HG03460 (cell line): ENCODE measurements at regions not wholly inside any gene's neighbourhood (a gene's known extent, or its start where the extent isn't known, plus 50 kb on each side); places are given as distances from the start of the nearest gene placed in this dataset.

Source experiments
- ATAC-seq: cut with Tn5 transposase; IDR thresholded peaks from one replicate; pipeline ENCODE4 v1.9.1; 2021; ENCODE audit not compliant: unreplicated experiment

DNA sequence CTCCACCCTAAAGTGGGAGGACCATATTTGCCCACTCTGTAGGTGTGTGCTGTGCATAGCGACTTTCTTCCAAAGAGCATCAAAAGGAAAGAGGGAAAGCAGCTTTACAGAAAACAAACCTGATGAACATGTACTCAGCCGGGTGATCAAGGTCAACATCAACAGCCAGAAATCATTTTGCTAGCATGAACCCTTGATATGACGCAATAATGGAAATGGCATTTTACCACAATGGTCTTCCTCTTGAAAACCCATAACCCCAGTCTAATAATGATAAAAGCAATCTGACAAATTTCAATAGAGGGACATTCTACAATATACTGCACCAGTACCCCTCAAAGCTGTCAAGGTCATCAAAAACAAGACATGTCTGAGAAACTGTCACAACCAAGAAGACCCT, 350.2 kb downstream of the FBXO15 start:
- no peak for ATAC-seq

DNA sequence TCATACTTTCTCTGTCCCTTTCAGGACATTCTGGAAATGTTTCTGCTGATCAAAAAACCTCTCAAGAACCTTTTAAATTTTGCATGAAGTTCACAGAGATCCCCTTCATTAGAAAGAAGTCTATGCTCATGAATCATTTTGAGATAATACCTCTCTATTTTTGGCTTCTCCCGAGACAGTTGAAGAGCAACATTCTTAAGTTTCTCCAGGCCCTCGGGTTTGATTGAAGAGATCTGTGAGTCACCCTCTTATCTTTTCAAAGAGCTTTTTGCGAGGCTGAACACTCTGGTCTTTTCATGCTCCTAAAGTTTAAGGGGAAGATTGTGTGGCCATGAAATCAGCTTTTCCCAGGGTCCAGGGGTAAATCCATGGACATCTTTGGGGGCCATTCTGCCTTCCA, 354.2 kb downstream of the FBXO15 start:
- ATAC-seq, result no peak

DNA sequence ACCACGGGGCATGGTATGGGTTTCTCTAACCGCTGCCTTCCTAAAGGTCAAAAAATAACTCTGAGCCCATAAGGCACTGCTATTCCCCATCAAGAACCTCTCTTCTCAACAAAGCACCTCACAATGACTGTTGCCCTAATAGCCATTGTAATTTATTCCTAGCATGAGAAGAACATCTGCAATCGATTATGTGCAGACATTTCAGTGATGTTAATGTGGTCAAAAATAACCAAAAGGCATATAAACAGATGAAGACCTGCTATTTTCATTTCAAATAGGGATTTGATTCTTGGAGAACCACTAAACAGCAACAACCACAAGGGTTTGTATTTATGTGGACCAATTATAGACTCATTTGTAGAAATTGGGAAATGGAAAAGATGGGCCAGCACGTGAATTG, 356.6 kb downstream of the FBXO15 start:
- ATAC-seq, result no peak

DNA sequence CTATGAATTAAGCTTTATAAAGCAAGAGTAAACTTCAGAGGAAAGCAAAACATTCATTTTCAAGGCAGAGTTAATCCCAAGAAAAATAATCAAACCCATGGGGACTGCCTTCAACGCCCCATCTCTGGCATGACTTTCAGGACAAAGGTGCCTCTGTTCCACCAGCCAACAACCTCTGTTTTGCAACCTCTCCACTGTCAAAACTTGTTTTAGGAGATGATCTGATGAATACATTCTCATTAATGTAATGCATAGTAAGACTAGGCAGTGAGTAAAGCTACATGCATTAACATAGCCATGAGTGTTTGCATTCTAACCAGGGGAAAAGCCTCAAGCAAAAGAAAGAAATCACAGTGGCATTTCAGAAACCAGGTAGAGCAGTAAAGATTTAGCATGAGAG, 357.0 kb downstream of the FBXO15 start:
- ATAC-seq, result no peak

DNA sequence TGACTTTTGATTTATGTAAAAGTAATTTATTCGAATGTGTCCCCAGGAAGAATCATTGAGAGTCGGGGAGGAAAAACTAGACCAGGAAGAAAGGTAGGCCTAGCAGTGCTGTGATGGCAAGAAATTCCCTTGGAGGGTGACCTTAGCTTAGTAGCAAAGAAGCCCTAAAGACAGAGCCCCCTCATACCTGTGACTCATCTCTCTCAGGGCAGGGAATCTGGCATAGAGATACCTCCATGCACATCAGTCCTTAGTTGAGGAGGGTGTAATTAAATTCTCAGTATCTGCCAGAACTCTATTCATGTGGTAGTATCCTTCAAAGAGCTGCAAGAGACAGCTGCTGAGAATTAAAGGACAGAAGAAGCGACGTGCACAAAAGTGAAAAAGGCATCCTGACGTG, 360.3 kb downstream of the FBXO15 start:
- no peak for ATAC-seq

DNA sequence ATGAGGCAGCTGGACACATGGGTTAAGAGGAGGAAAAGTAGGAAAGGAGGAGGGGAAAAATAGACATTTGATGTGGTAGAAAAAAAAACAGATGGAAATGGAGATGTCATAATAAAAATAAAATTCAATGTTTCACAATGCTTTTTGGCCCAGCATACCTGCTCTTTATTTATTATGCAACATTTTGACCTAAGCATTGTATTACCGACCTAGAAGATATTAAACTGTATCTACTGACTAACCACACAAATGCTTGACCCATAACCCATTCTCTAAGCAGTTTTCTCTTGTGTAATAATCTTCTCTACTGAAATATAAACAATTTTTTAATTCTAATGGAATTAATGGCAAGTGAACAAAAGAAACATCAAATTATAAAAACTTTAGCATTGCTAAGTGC, 362.3 kb downstream of the FBXO15 start:
- ATAC-seq, result no peak

DNA sequence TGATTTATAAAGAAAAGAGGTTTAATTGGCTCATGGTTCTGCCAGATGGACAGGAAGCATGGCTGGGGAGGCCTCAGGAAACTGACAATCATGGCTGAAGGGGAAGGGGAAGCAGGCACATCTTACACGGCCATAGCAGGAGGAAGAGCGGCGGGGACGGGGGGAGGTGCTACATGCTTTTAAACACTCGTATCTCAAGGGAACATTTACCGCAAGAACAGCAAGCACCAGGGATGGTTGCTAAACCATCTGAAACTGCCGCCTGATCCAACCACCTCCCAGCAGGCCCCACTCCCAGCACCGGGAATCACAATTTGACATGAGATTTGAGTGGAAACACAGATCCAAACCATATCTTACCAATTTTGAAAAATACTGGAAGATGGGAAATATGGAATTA, 362.8 kb downstream of the FBXO15 start:
- no peak for ATAC-seq

DNA sequence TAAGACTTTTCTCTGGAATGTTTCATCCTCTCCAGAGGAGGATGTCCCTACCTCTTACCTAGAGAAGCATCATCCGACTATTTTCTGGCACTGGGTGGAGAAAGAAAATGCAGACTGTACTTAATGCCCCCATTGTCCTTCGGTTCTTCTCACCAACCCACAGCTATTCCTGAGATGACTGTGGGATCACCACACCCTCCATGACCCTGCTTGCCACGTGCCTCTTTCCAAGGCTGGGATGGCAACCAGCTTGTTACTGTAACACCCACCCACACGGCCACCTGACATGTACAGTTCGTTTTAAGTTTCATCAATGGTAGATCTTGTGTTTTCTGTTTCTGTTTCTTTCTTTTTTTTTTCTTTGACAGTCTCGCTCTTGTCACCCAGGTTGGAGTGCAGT, 365.2 kb downstream of the FBXO15 start:
- ATAC-seq, result no peak

DNA sequence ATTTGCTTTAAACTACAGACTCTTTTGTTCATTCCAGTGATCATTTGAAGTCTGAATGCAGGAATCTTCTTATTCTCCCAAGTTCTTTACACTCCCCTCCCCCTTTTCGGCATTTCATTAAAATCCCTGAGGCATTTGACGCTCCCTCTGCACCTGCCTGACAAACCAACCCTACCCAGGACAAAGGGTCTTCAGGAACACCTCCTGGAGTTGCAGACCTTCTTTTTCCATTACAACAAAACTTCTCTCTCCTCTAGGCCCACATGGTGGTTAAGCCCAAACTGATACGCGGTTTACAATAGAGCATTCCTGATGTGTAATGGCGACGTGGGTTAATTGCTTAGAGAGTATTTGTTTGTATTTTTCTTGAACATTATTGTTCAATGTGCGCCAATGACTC, 367.4 kb downstream of the FBXO15 start:
- ATAC-seq, result no peak

DNA sequence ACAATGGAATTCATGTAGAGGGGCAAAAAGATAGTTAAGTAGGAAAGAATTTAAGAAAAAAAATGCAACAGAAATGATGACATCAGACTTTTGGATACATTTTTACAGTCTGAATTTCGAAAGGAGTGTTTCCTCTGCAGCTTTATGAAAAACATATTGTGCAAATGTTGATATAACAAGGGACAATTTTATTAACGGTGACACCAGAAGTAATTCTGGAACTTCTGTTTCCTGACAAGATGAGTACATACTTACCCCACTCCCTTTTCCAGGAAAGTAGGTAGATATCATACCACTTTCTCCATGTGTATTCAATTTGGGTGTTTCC, 369.6 kb downstream of the FBXO15 start:
- no peak for ATAC-seq

DNA sequence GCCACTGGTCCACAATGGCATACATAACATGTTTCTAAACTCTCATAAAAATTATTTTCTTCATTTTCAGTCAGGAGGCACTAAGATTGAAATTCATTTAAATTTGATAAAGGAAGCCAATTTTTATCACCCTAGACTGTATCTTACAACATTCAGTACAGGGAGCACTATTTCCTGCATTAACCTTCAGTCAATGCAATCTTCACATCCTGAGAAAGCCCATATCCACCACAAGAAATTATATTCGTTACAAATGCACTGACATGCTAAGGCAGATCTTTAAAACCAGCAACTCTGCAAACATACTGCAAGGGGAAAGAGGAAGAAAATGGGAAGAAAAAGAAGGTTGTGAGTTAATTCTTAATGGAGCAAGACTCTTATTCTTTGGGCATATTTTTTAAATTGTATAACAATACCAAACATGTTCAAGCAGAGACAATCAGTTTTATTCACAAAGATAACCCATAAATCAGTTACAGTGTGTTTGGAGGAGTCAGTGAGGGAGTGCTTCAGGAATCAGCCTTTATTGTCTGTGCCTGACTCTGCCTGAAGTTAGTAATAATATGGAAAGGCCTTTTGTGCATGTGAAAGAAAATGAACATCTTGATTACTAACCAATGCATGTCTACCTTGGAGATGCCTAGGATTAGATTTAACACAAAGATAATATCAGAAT, 370.1 kb downstream of the FBXO15 start:
- ATAC-seq, result no peak

DNA sequence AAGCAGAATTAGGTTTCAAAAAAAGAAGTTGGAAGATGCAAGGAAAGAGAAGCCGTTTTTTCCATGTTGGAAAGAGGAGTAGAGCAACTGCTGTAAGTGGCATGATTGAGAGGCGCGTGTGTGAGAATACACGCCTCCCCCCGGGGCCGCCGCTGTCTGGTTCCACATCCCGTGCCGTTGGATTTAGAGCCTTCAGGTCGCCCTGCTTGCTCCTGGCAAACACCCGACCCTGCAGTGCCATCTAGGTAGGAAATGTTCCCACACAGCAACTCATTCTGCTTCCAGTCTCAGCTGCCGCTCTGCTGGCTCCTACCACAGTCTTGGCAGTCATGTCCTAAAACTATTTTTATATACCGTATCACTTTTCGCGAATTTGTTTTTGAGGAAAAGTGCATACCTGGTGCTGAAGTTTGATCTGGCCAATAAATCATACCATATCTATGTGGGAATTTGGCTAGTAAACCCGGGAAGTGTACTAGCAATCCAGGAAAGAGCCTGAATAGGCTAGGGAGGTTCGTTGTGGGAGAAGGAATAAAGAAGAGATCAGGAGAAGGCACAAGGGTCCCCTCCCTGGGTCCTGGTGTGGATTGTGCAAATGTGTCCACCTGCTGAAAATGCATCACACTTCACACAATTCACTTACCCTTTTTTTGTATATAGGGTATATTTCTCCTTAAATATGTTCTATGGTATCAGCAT, 372.7 kb downstream of the FBXO15 start:
- no peak for ATAC-seq

DNA sequence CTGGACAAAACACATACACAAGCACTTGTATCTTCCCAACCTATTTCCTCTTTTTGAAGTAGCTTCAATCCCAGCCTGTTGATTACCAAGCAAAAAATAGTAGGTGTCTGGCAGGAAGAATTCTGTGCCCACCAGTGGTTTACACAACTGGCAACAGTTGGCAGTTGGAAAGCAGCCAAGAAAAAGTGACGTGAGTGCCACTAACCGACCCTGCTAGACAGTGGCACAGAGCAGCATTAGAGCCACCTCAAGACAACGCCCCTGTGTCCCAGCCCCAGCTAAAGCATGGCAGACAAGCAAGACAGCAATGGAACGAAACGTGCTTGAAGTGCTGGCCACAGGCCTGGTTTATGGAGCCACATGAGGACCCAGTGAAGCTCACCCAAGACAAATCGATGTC, 379.6 kb downstream of the FBXO15 start:
- no peak for ATAC-seq

DNA sequence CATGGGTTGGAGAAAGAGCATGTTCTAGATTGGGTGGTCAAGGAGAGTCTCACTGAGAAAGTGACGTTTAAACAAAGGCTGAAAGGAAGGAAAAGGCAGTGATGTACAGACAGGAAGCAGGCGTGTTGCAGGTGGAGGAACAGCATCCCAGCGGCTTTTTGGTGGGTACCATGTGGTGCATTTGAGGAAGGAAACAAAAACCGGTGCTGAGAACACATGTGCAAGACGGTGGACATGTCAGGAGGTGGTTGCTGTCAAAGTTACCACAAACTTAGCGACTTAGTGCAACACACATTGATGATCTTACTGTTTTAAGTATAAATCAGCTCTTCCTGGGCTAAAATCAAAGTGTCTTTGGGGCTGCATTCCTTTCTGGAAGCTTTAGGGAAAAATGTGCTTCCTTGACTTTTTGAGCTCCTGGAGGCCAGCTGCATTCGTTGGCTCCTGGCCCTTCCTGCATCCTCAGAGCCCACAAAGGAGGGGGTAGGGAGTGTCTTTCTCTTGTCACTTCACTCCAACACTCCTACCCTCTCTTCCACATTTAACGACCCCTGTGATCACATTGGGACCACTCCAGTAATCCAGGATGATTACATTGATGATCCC, 380.6 kb downstream of the FBXO15 start:
- no peak for ATAC-seq

DNA sequence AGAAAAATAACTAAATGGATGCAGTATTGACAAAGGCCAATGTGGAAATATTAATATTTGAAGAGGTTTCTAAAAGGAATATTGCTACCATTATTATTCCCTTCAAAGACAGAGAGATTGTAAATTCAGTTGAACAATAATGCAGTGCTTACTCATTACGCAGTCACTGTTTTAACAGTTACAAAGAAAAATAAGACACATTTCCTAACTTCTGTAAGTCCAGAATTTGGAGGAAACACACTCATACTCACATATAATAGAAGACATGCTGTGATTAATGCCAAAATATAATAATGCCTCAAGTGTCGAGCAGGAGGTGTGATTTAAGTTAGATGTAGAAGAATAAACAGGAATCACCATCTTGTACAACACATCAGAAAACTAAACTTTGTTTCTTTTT, 389.2 kb downstream of the FBXO15 start:
- ATAC-seq, result no peak

DNA sequence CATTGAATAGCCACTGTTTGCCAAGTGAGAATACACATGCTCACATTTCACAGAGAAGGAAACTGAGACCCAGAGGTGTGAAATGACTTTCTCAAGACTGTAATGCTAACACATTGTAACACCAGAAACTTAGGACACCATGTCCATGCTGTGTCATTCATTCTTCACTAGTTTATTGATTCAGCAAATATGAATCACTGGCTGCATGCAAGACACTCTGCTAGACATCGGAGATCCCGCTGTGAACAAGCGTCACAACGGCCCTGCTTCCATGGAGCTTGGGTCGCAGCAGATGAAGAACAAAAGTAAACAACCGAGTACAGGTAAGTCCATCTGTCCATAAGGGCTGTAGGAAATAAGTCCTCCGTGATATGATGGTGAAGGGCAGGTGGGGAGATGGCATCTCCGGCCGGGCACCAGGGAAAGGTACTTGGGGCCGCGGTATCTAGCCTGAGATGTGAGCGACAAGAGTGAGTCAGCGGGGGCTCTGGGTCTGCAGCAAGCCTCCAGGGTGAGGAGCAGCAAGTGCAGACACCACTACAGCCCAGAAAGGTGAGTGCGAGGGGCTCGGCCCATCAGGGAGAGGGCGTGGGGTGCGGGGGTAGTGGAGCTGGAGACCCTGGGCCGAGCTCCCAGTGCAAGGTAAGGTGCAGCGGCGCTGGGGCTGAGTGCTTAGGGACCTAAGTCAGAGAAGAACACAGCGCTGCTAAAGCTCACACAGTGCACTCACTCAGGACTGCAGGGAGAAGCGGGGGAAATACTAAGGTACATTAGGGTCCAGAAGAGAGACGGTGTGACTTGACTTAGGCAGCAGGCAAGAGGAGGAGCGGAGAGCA, 391.2 kb downstream of the FBXO15 start:
- ATAC-seq, result no peak

DNA sequence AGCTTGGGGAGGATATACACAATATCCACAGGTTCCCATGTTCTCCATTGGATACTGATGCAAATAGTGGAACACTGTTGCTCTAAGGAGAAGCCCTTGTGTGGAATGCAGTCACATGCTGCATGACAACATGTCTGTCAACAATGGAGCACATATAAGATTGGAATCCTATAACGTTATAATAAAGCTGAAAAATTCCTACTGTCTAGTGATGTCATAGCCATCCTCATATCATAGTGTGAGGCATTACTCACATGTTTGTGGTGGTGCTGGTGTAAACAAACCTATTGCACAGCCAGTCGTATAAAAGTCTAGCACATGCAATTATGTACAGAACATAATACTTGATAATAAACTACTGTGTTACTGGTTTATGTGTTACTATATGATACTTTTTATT, 394.7 kb downstream of the FBXO15 start:
- no peak for ATAC-seq

DNA sequence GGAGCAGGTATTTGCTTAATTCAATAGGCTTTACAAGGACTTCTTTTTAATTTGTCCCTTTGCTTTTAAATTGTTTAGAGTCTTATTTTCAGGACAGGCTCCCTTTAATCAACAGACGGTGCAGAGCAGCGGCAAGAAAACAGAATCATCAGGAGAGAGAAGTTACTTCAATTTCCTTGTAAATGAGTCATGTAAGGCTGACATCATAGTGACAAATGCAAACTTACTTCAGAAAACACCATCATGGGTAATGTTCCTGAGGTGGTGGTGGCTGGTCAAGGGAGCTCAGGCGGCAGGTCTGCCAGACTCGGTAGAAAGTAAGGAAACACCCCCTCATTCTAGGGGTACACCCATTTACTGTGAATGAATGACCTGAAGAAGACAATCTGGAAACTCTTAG, 395.1 kb downstream of the FBXO15 start:
- no peak for ATAC-seq

DNA sequence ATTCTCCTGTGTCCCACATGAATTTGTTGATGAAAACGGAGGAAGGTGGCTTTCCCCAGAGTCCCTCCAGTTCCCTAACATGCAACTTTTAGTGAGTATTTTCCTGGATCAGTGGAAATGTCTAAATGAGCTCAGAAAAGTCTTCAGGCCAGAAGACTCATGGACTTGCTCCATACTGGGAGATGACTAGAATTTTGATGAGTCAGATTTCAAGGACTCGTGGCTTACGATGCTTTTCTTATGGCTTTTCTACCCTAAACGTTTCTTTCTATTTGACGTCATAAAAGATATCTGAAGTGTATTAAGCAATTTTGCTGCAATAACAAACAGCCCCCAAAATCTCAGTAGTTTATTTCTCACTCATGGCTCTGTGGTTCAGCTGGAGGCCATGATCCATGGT, 397.6 kb downstream of the FBXO15 start:
- no peak for ATAC-seq

DNA sequence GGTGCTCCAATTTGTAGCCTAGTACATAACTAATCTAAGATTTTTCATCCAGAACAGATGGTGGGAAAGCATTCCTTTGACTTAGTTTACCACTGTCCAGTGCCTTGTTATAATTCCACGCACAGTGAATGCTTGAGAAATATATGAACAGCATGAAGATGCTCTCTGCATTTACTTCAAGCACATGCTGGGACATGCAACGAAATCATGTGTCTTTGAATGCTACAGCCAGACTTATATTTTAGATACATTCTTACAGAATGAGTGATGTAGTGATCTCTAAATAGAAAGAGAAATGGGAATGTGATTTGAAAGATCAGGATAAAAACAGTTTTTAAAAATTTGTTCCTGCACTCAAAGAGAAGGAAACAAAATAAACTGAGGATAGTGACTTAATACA, 398.3 kb downstream of the FBXO15 start:
- no peak for ATAC-seq

DNA sequence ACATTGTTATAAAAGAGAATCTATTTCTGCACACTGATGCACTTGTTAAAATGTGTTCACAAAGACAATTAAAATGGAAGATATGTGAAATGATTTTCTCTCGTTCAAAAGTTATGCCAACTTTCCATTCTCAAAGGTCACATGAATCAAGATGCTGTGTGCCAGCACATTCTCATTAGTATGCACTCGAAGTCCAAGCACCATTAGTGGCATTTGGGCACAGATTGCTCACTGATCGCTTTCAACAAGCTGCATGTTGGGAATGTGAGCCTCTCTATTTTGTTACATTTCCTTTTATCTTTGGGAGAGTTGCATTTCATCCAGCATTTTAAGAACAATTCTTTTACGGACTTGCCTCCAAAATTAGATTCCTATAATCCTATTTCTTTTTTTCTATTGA, 398.9 kb downstream of the FBXO15 start:
- no peak for ATAC-seq

DNA sequence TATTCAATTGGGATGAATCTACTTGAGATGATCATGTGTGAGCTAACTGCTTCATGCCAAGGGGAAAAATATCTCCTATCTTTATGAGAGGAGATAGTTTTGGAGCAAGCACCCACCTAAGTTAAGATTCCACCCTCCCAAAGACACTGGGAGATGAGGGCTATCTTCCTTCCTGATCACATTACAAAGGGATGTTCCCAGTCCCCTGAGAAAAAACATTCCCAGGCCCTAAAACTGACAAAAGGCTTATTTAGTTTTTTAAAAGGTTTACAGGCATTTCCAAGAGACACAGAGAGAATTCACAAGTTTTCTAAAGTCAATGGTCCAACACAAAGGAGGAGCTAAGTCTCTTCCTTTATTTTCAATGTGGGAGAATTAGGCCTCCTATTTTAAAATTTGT, 401.5 kb downstream of the FBXO15 start:
- ATAC-seq, result no peak
